ENCODE measurements at regions not wholly inside any gene's neighbourhood (a gene's known extent, or its start where the extent isn't known, plus 50 kb on each side); places are given as distances from the start of the nearest gene placed in this dataset.
"Not testable (repeated sequence)": the region's sequence is repeated elsewhere in the genome, so short reads cannot be mapped to it uniquely, and the experiment has no call there.

GRCh38 chr14:71460091-71460490 lies 472.1 kb upstream of the RGS6 start:
- H3K4me3 ChIP-seq (ENCODE audit: low read depth in 1 of 3, low read length in 3 of 3) = no peak overlapping the region
- no peak overlapping the region for H3K27ac ChIP-seq (ENCODE audit: low read depth in 1 of 2, low read length in 2 of 2)
- TF ChIP-seq YY1 (IDR thresholded peaks at IDR 0.05) (no peak), TAF1 (conservative IDR thresholded peaks at IDR 0.05) (no peak), RXRA (IDR thresholded peaks at IDR 0.05) (no peak), GABPA (IDR thresholded peaks at IDR 0.05 in 1 of 2, conservative IDR thresholded peaks at IDR 0.05 in 1 of 2) (no peak), RAD21 (IDR thresholded peaks at IDR 0.05) (no peak), ATF3 (IDR thresholded peaks at IDR 0.05) (no peak), FOXA1 (IDR thresholded peaks at IDR 0.05) (no peak), CTCF (IDR thresholded peaks at IDR 0.05; ENCODE audit: low read depth, low read length, missing input control) (no peak)
- H3K27me3 ChIP-seq (ENCODE audit: control insufficient read depth in 4 of 4, insufficient read depth in 4 of 4, low read length in 3 of 4) = no peaks in the 10 kb centered on the region
- no peak for DNase-seq (ENCODE audit: low spot score)
- H3K9ac ChIP-seq (ENCODE audit: low read depth in 1 of 2, low read length in 2 of 2) = no peak overlapping the region
- 85% methylated on average over 6 of the region's 6 CpGs for WGBS
- no peaks in the 10 kb centered on the region for H3K9me3 ChIP-seq (ENCODE audit: control insufficient read depth in 4 of 4, low read length in 3 of 4)
- H3K4me1 ChIP-seq (ENCODE audit: control insufficient read depth in 4 of 4, insufficient read depth in 4 of 4, low read length in 3 of 4) = no peaks in the 10 kb centered on the region
- no peaks in the 10 kb centered on the region for H3K36me3 ChIP-seq (ENCODE audit: control insufficient read depth in 4 of 4, insufficient read depth in 3 of 4, low read depth in 1 of 4, low read length in 3 of 4)

- not testable (repeated sequence) for H3K27me3 ChIP-seq (ENCODE audit: control insufficient read depth in 4 of 4, insufficient read depth in 4 of 4, low read length in 3 of 4); H3K9ac ChIP-seq (ENCODE audit: low read depth in 1 of 2, low read length in 2 of 2); H3K9me3 ChIP-seq (ENCODE audit: control insufficient read depth in 4 of 4, low read length in 3 of 4); H3K36me3 ChIP-seq (ENCODE audit: control insufficient read depth in 4 of 4, insufficient read depth in 3 of 4, low read depth in 1 of 4, low read length in 3 of 4); DNase-seq (ENCODE audit: low spot score); H3K4me1 ChIP-seq (ENCODE audit: control insufficient read depth in 4 of 4, insufficient read depth in 4 of 4, low read length in 3 of 4); H3K27ac ChIP-seq (ENCODE audit: low read depth in 1 of 2, low read length in 2 of 2); H3K4me3 ChIP-seq (ENCODE audit: low read depth in 1 of 3, low read length in 3 of 3)
- WGBS = 94% methylated on average over 3 of the region's 3 CpGs
These were observed 470.6 kb upstream of the RGS6 start for GRCh38 chr14:71461617-71462016.

- no peak overlapping the region for H3K27ac ChIP-seq (ENCODE audit: low read depth in 1 of 2, low read length in 2 of 2)
- no peaks in the 10 kb centered on the region for H3K27me3 ChIP-seq (ENCODE audit: control insufficient read depth in 4 of 4, insufficient read depth in 4 of 4, low read length in 3 of 4)
- H3K9ac ChIP-seq (ENCODE audit: low read depth in 1 of 2, low read length in 2 of 2) = no peak overlapping the region
- no peaks in the 10 kb centered on the region for H3K36me3 ChIP-seq (ENCODE audit: control insufficient read depth in 4 of 4, insufficient read depth in 3 of 4, low read depth in 1 of 4, low read length in 3 of 4)
- no peak for DNase-seq (ENCODE audit: low spot score)
- H3K9me3 ChIP-seq (ENCODE audit: control insufficient read depth in 4 of 4, low read length in 3 of 4) = no peaks in the 10 kb centered on the region
- no peak overlapping the region for H3K4me3 ChIP-seq (ENCODE audit: low read depth in 1 of 3, low read length in 3 of 3)
- no peak for TF ChIP-seq RAD21 (IDR thresholded peaks at IDR 0.05)
- no peak for TF ChIP-seq ZBTB33 (IDR thresholded peaks at IDR 0.05)
- no peak for TF ChIP-seq RXRA (IDR thresholded peaks at IDR 0.05)
- TF ChIP-seq EGR1 (IDR thresholded peaks at IDR 0.05; ENCODE audit: low read depth in 2 of 2) = no peak
- TF ChIP-seq FOXA2 (IDR thresholded peaks at IDR 0.05) = no peak
- TF ChIP-seq SP1 (IDR thresholded peaks at IDR 0.05) = no peak
- no peak for TF ChIP-seq YY1 (IDR thresholded peaks at IDR 0.05)
- TF ChIP-seq TAF1 (conservative IDR thresholded peaks at IDR 0.05) = no peak
- no peaks in the 10 kb centered on the region for H3K4me1 ChIP-seq (ENCODE audit: control insufficient read depth in 4 of 4, insufficient read depth in 4 of 4, low read length in 3 of 4)
These were observed 468.4 kb upstream of the RGS6 start for GRCh38 chr14:71463807-71464206.
